Activated T-cell treated with anti-CD3 and anti-CD28 coated beads for 24 hours (primary cell): ENCODE measurements at regions not wholly inside any gene's neighbourhood (a gene's known extent, or its start where the extent isn't known, plus 50 kb on each side); places are given as distances from the start of the nearest gene placed in this dataset.
"Not testable (repeated sequence)": the region's sequence is repeated elsewhere in the genome, so short reads cannot be mapped to it uniquely, and the experiment has no call there.

Experiments used
- DNase-seq: peaks from one replicate; pipeline ENCODE4 v3.0.0-alpha.2; 2020; ENCODE audit warnings: low read depth

DNA sequence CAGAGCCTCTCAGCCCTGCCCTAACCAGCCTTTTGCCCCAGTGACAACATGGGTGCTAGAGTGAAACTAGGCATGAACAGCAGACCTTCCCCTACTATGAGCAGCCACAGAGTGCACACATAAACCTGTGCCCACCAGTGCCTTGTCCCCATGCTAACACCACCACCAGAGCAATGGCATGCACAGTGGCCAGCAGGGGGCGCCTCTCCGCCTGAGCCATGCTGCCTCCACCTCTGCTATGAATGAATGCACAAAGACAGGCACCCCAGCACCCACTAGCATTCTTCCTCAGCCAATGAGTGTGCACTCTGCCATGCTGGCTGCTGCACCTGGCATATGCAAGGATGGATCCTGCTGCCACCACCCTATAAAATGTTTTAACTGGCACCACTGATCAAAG lies 286.9 kb upstream of the FGF16 start:
- no peak for DNase-seq

DNA sequence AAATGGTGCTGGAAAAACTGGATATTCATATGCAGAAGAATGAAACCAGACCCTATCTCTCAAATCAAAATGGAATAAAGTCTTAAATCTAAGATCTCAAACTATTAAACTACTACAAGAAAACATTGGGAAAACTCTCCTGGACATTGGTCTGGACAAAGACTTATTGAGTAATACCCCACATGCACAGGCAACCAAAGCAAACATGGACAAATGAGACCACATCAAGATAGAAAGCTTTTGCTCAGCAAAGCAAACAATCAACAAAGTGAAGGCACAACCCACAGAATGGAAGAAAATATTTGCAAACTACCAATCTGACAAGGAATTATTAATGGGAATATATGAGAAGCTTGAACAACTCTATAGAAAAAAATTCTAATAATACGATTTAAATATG lies 284.4 kb upstream of the FGF16 start:
- no peak for DNase-seq

DNA sequence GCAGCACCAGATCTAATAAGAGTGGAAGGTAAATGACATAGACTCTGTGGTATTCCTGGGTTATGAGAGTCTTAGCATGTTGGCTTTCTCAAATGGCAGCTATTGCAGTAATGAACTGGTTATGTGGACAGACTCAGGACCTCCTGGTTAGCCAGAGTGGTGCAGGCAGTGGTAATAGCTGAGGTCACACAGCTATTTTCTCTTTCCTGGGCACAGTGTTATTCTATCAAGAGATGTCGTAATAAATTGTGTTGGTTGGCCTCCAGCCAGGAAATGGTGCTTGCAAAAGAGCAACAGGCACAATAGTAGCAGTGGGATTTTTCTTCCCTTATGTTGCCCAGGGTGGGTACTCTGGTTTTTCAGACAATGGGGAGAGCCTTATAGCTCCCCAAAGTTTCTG lies 279.2 kb upstream of the FGF16 start:
- no peak for DNase-seq

DNA sequence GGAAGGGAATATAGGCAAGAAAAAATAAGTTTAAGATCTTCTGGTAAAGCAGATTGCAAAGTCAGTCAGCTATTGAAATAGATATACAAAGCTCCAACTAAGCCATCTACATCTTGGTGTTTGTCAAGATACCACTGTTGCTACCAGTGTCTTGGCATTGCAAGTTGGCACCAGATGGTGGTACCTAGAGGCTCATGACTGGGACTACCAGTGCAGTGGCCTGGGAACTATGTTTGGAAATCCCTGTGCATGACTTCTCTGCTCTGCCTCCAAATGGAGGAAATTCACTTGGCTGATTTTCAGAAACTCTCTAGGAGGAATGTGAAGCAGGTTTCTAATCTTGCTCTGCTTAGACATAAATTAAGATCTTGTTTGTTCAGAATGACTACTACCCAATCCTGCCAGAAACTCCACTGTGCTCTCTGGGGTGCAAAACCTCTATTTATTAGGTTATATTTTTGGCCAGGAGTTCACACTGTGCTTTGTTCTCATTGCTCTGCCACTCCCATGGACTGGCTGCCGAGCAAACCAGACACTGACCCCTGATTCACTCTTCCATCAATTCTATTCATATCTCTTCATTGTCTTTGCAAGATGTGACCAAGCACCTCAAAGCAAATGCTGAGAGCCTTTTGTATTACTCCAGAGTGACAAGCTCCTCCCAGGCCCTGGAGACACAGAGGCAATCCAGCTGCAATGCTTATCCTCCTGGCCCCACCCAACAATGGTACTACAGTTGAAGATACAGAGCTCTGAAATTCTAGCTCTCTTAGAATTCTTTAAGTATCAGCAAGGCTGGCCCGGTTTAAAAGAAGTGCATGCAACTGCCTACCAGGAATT lies 272.3 kb upstream of the FGF16 start:
- no peak for DNase-seq

DNA sequence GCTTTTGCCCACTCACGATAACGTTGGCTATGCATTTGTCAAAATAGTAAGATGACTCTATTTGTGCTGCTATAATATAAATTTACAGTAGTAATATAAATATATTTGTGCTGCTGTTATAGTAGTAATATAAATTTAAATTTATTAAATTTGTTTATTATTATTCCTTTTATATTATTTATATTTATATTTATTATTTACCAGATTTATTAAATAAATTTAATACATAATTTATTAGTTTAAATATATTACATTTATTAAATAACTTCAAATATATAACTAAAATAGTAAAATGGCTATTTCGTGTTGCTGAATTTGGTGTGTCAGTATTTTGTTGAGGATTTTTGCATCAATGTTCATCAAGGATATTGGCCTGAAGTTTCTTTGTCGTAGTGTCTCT lies 246.5 kb upstream of the FGF16 start:
- DNase-seq = no peak

DNA sequence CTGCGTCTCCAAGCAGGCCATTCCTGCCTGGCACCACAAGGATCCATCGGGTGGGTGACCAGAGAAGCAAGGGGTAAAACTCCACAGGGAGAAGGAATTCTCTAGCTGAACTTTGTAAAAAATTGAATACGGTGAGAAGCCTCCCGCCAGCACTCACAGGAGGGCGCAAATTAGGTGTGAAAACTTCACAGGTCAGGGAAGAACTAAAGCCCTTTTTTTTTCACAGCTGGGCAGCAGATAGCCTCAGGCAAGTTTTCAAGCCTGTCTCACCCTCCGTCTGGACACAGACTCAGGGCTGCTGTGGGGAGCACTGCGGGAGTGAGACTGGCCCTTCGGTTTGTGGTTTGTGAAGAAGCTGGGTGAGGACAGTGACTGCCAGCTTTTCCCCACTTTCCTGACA lies 224.1 kb upstream of the FGF16 start:
- no peak for DNase-seq

DNA sequence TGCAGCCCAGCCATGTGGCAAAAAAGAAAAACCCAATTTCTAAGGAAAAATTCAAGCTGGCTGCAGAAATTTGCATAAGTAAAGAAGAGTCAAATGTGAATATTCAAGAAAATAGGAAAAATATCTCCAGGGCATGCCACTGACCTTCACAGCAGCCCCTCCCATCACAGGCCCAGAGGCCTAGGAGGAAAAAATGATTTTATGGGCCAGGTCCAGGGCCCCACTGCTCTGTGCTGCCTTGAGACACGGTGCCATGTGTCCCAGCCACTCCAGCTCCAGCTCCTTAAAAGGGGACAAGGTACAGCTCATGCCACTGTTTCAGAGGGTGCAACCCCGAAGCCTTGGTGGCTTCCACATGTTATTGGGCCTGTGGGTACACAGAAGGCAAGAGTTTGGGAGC lies 182.7 kb upstream of the FGF16 start:
- DNase-seq = no peak

DNA sequence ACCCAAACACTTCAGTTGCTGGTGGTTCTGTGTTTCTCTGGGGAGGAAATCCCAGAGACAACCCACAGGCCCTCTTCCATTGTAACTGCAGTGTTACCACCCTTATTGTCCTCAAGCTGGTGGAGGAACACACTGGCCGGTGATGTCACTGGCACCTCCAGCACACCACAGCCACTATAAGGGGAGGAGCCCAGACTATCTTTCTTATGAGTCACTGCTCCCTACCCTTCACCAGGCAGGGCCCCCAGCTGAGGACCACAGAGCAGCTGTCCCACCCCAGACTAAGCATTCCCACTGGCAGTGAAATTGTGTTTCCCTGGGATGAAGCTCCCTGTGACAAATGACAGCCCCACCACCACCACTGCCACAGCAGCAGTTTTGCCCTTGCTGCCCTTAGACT lies 171.8 kb upstream of the FGF16 start:
- DNase-seq = no peak

DNA sequence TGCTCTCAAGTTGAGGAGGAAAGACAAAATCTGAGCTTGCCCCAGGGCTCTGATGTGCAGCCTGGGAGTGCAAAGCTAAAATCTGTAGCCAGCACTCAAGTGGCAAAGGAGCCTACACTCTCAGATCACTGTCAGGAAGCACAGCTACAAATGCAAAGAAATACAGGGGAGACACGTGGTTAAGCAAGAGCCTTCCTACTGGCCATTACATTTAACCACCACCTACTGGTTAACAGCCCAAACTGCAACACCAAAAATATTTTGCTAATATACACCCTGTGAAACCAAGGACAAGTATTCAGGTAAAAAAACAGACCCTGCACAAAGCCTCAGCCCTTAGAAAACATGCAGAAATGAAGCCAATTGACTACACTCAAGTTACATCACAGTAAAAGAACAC lies 170.4 kb upstream of the FGF16 start:
- no peak for DNase-seq

DNA sequence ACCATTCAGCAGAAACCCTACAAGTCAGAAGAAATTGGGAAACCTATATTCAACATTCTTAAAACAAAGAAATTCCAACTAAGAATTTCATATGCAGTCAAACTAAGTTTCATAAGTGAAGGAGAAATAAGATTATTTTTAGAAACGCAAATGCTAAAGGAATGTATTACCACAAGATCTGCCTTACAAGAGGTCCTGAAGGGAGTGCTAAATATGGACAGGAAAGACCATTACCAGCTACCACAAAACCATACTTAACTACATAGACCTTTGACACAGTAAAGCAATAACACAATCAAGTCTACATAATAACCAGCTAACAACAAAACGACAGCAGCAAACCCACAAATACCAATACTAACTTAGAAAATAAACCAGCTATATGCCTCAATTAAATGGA lies 169.3 kb upstream of the FGF16 start:
- DNase-seq = no peak

DNA sequence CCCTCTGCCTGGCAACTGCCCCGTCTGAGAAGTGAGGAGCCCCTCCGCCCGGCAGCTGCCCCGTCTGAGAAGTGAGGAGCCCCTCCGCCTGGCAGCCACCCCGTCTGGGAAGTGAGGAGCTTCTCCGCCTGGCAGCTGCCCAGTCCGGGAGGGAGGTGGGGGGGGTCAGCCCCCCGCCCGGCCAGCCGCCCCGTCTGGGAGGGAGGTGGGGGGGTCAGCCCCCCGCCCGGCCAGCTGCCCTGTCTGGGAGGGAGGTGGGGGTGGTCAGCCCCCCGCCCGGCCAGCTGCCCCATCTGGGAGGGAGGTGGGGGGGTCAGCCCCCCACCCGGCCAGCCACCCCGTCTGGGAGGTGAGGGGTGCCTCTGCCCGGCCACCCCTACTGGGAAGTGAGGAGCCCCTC lies 167.8 kb upstream of the FGF16 start:
- not testable (repeated sequence) for DNase-seq

DNA sequence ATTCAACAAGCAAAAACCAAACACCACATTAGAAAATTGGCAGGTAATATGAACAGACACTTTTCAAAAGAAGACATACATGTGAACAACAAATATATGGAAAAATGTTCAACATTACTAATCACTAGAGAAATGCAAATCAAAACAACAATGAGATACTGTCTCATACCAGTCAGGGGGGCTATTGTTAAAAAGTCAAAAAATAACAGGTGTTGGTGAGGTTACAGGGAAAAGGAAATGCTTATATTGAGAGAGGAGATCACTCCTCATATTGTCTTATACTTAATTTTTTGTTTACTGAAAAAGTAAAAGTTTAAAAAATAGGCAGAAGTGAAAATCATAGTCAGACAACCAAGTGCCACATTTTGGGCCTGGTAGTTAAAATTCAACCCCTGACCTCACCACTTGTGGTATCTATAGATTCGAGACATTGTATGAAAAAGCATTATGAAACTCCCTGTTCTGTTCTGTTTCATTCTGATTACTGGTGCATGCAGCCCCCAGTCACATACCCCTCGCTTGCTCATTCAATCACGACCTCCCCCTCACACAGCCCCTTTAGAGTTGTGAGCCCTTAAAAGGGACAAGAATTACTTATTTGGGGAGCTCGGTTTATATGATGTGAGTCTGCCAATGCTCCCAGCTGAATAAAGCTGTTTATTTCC lies 153.7 kb upstream of the FGF16 start:
- no peak for DNase-seq

DNA sequence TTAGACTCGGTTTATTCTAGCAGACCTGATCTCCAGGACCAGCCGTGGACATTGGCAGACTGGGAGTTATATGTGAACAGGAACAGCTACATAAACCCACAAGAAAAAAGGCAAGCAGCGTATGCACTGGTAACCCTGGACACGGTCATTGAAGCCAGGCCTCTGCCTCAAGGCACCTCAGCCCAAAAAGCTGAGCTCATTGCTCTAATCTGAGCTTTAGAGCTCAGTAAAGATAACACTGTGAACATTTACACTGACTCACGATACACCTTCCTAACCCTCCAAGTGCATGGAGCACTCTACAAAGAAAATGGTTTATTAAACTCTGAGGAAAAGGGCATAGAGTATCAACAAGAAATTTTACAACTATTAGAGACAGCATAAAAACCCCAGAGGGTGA lies 148.9 kb upstream of the FGF16 start:
- no peak for DNase-seq

DNA sequence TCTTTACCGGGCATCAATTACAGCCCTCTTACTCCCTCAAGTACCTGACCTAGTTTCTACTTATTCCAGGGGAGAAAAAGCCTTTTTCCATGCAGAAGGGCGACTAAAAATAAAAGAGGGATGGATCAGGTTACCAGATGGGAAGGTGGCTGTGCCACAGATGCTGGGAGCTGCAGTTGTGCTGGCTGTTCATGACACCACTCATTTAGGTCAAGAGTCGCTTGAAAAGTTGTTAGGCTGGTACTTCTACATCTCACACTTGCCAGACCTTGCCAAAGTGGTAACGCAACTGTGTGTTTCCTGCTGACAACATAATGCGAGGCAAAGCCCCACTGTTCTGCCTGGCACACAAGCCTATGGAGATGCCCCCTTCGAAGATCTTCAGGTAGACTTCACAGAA lies 148.4 kb upstream of the FGF16 start:
- DNase-seq = no peak

DNA sequence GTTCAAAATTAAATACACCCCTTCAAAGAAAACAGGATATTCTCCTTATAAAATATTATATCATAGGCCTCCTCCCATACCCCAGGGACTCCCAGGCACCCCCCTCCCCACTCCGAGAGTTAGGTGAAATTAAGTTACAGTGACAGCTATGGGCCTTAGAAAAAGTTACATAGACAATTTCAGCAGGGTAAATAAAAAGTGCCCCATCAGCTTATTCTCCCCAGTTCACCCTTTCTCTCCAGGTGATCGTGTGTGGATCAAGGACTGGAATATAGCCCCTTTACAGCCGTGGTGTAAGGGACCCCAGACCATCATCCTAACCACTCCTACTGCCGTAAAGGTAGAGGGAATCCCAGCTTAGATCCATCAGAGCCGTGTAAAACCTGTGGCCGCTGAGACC lies 147.6 kb upstream of the FGF16 start:
- no peak for DNase-seq

DNA sequence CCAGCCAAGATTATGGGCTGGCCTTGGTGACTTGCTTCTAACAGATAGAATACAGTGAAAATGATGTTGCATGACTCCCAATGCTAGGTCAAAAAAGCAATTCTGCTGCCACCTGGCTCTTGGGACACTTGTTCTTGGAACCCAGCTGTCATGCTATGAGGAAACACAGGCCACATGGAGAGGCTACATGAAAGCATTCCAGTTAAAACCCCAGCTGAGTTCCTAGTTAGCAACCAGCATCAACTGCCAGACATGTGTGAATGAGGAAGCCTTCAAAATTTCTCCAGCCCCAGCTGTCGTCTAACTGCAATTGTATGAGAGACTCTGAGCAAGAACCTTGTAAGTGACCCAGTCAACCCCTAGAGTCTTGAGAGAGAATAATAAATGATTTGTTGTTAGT lies 105.2 kb upstream of the FGF16 start:
- DNase-seq = no peak

DNA sequence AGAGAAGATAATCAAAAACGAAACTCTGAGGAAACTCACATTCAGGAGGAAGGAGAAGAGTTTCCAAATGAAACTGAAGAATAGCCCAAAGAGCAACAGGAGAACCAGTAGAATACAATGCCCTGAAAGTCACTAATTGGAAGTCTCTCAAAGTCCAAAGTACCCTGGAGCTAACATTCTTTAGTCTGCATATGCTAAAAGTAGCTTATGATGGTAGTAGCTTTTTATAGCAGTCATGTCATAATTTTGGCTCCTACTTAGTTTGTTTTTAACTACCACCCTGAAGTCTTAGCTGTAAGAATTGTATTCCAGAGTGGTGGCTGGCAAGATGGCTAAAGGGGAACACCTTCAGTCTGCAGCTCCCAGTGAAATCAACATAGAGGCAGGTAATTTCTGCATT lies 100.3 kb upstream of the FGF16 start:
- no peak for DNase-seq

DNA sequence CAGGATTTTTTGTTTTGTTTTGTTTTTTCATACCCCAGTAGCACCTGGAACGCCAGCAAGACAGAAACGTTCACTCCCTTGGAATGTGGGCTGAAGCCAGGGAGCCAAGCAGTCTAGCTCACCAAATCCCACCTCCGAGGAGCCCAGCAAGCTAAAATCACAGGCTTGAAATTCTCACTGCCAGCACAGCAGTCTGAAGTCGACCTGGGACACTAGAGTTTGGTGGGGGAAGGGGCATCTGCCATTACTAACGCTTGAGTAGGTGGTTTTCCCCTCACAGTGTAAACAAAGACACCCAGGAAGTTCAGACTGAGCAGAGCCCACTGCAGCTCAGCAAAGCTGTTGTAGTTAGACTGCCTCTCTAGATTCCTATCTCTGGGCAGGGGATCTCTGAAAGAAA lies 99.6 kb upstream of the FGF16 start:
- DNase-seq = no peak

DNA sequence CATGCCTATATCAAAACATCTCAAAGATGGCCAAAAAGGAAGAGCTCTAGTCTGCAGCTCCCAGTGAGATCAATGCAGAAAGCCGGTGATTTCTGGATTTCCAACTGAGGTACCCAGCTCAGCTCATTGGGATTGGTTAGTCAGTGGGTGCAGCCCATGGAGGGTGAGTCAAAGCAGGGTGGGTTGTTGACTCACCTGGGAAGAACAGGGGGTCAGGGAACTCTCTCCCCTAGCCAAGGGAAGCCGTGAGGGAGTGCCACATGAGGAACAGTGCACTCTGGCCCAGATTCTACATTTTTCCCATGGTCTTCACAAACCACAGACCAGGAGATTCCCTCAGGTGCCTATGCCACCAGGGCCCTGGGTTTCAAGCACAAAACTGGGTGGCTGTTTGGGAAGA lies 57.3 kb upstream of the FGF16 start:
- DNase-seq = no peak

DNA sequence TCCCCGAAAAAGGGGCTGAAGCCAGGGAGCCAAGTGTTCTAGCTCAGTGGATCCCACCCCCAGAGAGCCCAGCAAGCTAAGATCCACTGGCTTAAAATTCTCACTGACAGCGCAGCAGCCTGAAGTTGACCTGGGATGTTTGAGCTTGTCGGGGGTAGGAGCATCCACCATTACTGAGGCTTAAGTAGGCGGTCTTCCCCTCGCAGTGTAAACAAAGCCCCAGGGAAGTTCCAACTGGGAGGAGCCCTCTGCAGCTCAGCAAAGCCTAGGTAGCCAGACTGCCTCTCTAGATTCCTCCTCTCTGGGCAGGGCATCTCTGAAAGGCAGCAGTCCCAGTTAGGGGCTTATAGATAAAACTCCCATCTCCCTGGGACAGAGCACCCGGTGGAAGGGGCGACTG lies 56.8 kb upstream of the FGF16 start:
- DNase-seq = not testable (repeated sequence)

DNA sequence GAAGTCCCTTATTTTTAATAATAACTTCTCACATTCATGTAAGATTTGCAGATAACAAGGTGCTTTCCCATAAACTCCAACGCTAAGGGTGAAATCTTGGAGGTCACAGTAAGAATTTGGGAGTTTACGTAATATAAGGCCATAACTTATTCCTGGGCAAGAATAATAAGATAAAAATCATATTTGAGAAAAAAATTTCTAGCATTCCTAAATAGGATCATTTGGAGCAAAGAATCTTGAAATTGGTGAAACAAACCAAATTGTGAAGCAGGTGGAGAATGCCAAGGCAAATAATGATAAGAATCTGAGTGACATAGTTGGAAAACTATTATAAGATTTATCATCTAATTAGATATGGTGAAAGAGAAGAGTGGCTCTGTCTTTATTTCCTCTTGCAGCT lies 50.4 kb upstream of the FGF16 start:
- DNase-seq = no peak
